Muscle layer of colon (tissue), 2 donors: ENCODE measurements at regions not wholly inside any gene's neighbourhood (a gene's known extent, or its start where the extent isn't known, plus 50 kb on each side); places are given as distances from the start of the nearest gene placed in this dataset.

Source experiments
- H3K27ac ChIP-seq: one replicate; pipeline ENCODE4 v1.7.0; 2013; ENCODE audit warnings: low read depth, mild to moderate bottlenecking, low read length, moderate library complexity
- H3K27me3 ChIP-seq, 2 donors: one replicate each; pipeline ENCODE4 v1.7.0; 2013; ENCODE audit warnings: low read length in 2 of 2, mild to moderate bottlenecking in 2 of 2; ENCODE audit not compliant: insufficient read depth in 2 of 2, control insufficient read depth in 1 of 2
- H3K36me3 ChIP-seq: one replicate; pipeline ENCODE4 v1.7.0; 2013; ENCODE audit warnings: mild to moderate bottlenecking, low read length; ENCODE audit not compliant: insufficient read depth
- H3K4me1 ChIP-seq: one replicate; pipeline ENCODE4 v1.7.0; 2013; ENCODE audit warnings: mild to moderate bottlenecking, low read length; ENCODE audit not compliant: insufficient read depth
- H3K4me3 ChIP-seq, 2 donors: one replicate each; pipeline ENCODE4 v1.7.0; 2013; ENCODE audit warnings: low read length in 2 of 2, low read depth in 1 of 2, mild to moderate bottlenecking in 1 of 2, moderate library complexity in 1 of 2
- H3K9ac ChIP-seq: one replicate; pipeline ENCODE4 v1.7.0; 2013; ENCODE audit warnings: low read length
- H3K9me3 ChIP-seq: one replicate; pipeline ENCODE4 v1.7.0; 2013; ENCODE audit warnings: mild to moderate bottlenecking, low read length
- donor health status: abdominal sarcoma.
- donor health status: Adenocarcinoma of cecum.

DNA sequence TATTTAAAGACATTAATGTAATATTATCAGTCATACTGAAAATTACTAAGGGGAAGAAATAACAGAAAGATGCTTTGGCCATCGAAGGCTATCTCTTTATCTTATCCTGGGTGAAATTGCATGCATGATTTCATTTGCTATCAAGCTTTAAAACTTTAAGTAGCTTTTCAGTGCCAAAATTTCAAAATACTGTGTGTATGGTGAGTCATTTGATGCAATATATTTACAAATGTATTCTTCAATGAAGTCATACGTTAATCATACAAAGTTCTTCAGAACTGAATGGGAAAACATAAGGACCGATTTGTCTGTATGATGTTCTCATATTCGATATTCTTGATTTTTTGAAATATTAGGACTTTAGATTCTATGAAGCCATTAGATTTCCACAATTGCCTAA, 1295.8 kb upstream of the AGA start:
- H3K4me3 ChIP-seq, result no peak overlapping the region
- no peaks in the 10 kb centered on the region for H3K9me3 ChIP-seq
- no peak overlapping the region for H3K27ac ChIP-seq
- no peaks in the 10 kb centered on the region for H3K36me3 ChIP-seq
- no peak overlapping the region for H3K9ac ChIP-seq
- no peaks in the 10 kb centered on the region for H3K27me3 ChIP-seq
- H3K4me1 ChIP-seq, result no peaks in the 10 kb centered on the region

DNA sequence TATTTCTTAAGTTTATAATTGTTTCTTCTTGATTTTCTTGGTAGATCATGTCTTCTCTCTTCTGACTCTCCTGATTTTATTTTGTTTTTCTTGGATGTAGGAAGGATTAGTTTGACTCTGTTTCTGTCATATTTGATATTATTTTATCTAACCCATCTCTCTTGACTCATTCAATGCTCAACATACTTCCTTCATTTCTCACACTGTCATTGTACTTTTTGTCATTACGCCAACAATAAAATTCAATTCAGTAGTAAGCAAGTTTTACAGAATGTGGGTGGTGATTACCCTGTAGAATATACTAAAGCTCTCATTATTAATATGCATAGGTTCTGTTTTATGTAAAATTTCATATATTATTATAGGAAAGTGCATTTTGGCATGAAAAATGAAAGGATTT, 1303.0 kb upstream of the AGA start:
- no peak overlapping the region for H3K4me3 ChIP-seq
- no peaks in the 10 kb centered on the region for H3K27me3 ChIP-seq
- H3K36me3 ChIP-seq, result no peaks in the 10 kb centered on the region
- no peaks in the 10 kb centered on the region for H3K4me1 ChIP-seq
- H3K9ac ChIP-seq, result no peak overlapping the region
- no peak overlapping the region for H3K27ac ChIP-seq
- H3K9me3 ChIP-seq, result no peaks in the 10 kb centered on the region

DNA sequence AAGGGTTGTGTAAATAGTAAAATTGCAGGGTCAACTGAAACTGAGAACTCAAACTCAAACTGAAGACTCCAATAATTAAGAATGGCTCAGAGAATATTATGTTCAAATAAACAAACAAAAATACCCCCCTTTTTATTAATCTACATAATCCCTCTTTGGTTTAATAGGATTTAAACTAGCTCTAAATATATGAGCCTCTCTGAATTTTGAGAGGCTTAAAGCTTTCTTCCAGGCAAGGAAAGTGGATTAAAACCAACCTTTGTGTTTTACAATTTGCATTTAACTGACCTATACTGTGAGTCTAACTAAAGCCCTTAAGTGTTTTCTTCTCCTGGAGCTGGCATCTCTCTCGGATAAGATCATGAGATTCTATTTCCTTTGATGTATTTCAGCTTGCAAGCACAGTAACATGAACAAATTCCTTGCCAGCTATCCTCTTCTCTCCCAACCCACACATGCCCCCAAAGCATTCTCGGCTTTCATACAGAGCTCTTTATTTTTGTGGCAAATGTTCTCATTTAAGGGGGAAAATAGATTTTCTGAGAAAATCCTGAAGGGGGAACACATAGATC, 1310.8 kb upstream of the AGA start:
- no peaks in the 10 kb centered on the region for H3K36me3 ChIP-seq
- H3K27me3 ChIP-seq, result no peaks in the 10 kb centered on the region
- no peak overlapping the region for H3K27ac ChIP-seq
- H3K9ac ChIP-seq, result no peak overlapping the region
- no peaks in the 10 kb centered on the region for H3K4me1 ChIP-seq
- H3K4me3 ChIP-seq, result no peak overlapping the region
- no peaks in the 10 kb centered on the region for H3K9me3 ChIP-seq

DNA sequence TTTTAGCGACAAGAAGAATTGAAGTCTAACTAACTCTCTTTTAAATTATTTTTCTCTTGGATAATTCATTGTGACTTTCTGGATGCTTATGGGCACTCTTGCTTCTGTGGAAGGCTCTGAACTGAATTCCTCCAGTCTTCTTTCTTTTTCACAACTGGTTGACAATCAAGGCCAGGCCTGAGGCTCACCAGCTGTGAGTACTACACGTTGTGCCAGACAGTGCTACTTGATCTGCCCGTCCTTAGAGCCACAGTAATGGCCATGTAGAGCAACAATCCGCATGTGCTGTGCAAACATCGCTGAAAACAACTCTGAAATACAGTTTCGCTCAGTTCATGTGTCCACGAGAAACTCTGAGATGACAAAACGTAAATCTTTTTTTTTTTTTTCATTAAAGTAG, 1336.3 kb upstream of the AGA start:
- Histone ChIP-seq H3K4me3 (no peak overlapping the region), H3K36me3 (no peaks in the 10 kb centered on the region), H3K27me3 (no peaks in the 10 kb centered on the region), H3K9ac (no peak overlapping the region), H3K27ac (no peak overlapping the region), H3K4me1 (no peaks in the 10 kb centered on the region), H3K9me3 (no peaks in the 10 kb centered on the region)

DNA sequence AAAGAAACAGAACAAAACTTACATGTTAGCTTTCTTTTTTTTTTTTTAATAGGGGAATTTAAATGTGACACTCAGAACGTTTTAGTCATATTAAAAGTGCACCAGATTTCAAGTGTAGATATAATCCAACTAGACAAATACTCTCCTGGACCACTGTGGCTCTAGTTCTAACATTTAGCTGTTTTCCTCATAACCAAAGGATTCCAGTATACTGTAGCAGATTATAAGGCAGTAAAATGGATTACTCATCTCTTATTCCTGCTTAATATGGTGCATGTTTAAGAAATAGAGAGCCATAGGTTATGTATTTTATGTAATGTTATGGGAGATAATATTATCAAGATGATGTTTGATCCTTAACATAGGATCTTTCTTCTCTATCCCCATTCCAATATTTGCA, 1339.5 kb upstream of the AGA start:
- Histone ChIP-seq H3K9ac (no peak overlapping the region), H3K9me3 (no peaks in the 10 kb centered on the region), H3K27ac (no peak overlapping the region), H3K27me3 (no peaks in the 10 kb centered on the region), H3K4me1 (no peaks in the 10 kb centered on the region), H3K4me3 (no peak overlapping the region), H3K36me3 (no peaks in the 10 kb centered on the region)

DNA sequence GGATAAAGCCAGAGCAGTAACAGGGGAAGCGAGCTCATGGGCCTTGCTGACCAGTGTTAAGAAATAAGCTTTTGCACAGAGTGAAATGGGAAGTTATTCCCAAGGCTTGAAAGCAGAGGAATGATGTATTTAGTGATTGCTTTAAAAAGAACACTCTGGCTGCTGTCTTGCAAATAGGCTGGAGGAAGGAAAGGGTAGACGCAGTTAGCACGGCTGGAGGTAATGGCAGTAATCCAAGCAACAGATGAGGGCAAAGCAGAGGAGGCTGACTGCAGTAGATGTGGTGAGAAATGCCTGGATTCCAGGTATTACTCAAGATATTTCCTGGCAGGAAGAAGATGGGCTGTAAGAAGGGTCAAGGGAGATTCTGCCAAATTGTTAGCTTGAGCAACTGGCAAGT, 1342.3 kb upstream of the AGA start:
- Histone ChIP-seq H3K9me3 (no peaks in the 10 kb centered on the region), H3K9ac (no peak overlapping the region), H3K27ac (no peak overlapping the region), H3K36me3 (no peaks in the 10 kb centered on the region), H3K4me1 (no peaks in the 10 kb centered on the region), H3K4me3 (no peak overlapping the region), H3K27me3 (no peaks in the 10 kb centered on the region)

DNA sequence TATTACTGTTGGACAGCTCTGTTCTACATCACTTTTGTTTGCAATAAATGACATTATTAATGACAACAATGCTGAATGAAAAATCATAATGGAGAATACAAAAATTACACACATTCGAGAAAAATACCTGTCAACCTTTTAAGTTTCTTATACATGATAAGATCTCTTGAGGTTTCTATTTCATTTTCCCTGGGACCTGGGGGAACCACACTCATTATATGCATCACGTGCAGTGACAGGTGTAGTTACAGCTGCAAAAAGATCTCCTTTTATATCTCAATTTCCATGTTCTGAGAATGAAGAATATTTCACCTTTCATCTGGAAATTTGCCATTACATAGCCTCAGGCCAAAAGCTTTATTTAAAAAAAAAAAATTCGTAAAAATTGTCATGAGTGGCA, 1347.0 kb upstream of the AGA start:
- H3K9ac ChIP-seq, result no peak overlapping the region
- H3K27me3 ChIP-seq, result no peaks in the 10 kb centered on the region
- H3K27ac ChIP-seq, result no peak overlapping the region
- no peaks in the 10 kb centered on the region for H3K4me1 ChIP-seq
- no peaks in the 10 kb centered on the region for H3K36me3 ChIP-seq
- no peaks in the 10 kb centered on the region for H3K9me3 ChIP-seq
- no peak overlapping the region for H3K4me3 ChIP-seq

DNA sequence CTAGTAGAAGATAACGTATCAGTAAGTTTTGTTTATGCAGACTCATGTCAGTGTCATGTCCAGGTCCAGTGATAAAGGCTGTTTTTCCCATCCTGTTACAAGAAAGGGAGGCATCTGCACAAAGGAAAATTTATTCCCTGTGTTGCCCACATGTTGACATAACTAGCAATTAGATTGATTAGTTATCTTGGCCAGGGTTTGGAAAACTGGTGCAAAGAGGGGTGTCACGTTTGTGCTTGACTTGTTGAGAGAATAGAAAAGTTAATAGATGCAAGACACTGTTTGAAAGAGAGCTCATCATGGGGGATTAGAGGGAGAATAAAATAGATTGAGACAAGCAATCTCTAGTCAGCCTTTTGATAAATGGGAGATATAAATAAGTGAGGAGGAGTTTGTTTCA, 1357.0 kb upstream of the AGA start:
- H3K9ac ChIP-seq, result no peak overlapping the region
- H3K36me3 ChIP-seq, result no peaks in the 10 kb centered on the region
- H3K27me3 ChIP-seq, result no peaks in the 10 kb centered on the region
- no peak overlapping the region for H3K27ac ChIP-seq
- H3K9me3 ChIP-seq, result no peaks in the 10 kb centered on the region
- H3K4me3 ChIP-seq, result no peak overlapping the region
- H3K4me1 ChIP-seq, result no peaks in the 10 kb centered on the region

DNA sequence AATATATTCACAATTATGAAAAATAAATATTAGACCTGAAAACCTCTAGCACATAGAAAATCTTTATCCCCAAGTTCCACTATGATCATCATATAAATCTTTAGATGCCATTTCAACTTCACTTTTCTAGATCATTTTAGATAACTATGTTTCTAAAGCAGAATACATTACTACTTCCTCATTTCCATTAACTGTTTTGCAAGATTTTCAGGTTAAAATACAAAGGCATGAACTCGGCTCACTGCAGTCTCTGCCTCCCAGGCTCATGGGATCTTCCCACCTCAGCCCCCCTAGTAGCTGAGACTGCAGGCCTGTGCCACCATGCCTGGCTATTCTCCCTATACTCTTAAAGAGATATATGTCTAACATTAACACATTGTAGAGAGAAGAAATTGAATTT, 1365.9 kb upstream of the AGA start:
- no peaks in the 10 kb centered on the region for H3K27me3 ChIP-seq

DNA sequence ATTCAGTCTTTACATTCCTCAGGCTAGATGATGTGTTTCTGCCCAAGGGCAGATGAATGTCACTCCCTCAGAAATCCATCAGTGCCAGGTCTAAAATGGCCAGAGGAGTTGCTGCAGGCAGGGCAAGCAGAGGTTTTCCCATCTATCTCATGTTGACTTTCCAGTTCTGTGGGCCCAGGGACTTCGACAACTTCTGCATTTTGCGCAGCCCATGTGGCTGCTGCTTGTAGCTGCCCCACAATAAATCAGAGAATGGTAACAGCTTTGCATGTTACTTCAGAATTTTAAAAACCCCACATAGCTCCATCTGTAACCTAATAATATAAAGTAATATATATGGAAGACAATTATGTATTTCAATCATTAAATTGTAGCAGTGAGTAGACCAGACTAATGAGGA, 1367.7 kb upstream of the AGA start:
- H3K9ac ChIP-seq, result no peak overlapping the region
- no peaks in the 10 kb centered on the region for H3K4me1 ChIP-seq
- no peaks in the 10 kb centered on the region for H3K36me3 ChIP-seq
- no peak overlapping the region for H3K27ac ChIP-seq
- H3K4me3 ChIP-seq, result no peak overlapping the region
- H3K27me3 ChIP-seq, result no peaks in the 10 kb centered on the region
- H3K9me3 ChIP-seq, result no peaks in the 10 kb centered on the region

More for the DNA sequence above, 1365.9 kb upstream of the AGA start:
- Histone ChIP-seq H3K4me3 (no peak overlapping the region), H3K9ac (no peak overlapping the region), H3K4me1 (no peaks in the 10 kb centered on the region), H3K9me3 (no peaks in the 10 kb centered on the region), H3K27ac (no peak overlapping the region), H3K36me3 (no peaks in the 10 kb centered on the region)

DNA sequence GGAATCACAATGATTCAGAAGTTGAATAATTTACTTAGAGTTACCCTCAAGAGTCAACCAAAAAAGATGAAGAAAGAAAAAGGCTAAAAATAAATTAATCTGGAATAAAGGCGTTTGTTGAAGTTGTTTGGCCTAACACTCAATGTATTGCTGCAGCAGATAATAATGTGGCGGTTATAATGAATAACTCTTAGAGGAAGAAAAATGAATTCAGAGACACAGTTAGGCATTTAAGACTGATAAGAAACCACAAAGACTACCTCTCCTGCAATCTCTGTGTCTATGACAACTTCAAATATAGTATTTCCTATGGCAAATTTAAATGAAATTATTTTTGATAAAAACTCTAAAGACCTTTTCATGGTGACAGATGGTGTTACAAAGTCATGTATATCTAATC, 1369.1 kb upstream of the AGA start:
- Histone ChIP-seq H3K27ac (no peak overlapping the region), H3K9me3 (no peaks in the 10 kb centered on the region), H3K9ac (no peak overlapping the region)

DNA sequence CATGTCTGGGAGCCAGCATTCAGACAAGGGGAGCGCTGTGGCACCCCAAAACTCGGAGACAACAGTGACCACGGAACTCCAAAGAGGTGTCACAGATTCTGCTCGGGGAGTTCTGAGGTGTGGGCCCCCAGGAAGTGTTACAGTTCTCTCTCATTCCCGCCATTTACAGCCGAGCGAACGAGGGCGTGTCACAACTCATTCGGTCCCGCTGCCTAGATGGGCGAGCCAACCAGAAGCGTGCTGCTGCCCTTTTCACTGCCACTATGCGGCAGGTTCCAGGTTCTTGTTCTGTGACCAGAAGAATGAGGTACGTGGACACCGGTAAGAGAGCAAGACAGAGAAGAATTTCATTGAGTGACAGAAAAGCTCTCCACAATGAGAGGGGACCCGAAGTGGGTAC, 1370.6 kb upstream of the AGA start:
- Histone ChIP-seq H3K9ac (no peak overlapping the region), H3K27ac (no peak overlapping the region), H3K4me3 (no peak overlapping the region), H3K4me1 (no peaks in the 10 kb centered on the region), H3K27me3 (no peaks in the 10 kb centered on the region), H3K36me3 (no peaks in the 10 kb centered on the region), H3K9me3 (no peaks in the 10 kb centered on the region)

More for the DNA sequence above, 1369.1 kb upstream of the AGA start:
- no peak overlapping the region for H3K4me3 ChIP-seq
- no peaks in the 10 kb centered on the region for H3K27me3 ChIP-seq
- no peaks in the 10 kb centered on the region for H3K36me3 ChIP-seq
- no peaks in the 10 kb centered on the region for H3K4me1 ChIP-seq
